HepG2 (cell line): ENCODE measurements at regions not wholly inside any gene's neighbourhood (a gene's known extent, or its start where the extent isn't known, plus 50 kb on each side); places are given as distances from the start of the nearest gene placed in this dataset.

Experiments used
- ATAC-seq: fragments of 200-7000 bp; cut with Tn5 transposase; 3 replicates; pipeline ENCODE4 v1.9.1; 2020; ENCODE audit warnings: mild to moderate bottlenecking, moderate library complexity
- BruUV-seq: library from RNA; stranded (reverse); fragments of 400-500 nt; replicated peaks from 2 replicates; lab custom pipeline; 2021; lab: Mats Ljungman, UMichigan
- CTCF ChIA-PET: fragments of 300-600 bp; formaldehyde crosslinking; extraction: SDS; loops from one replicate; lab custom pipeline; 2021; ENCODE audit warnings: low total read pairs, inconsistent platforms, low intra/inter-chr PET ratio; lab: Yijun Ruan, JAX
- POLR2A ChIA-PET: fragments of 350-600 bp; sonication (Branson Sonifier 250); formaldehyde crosslinking; loops from one replicate; lab custom pipeline; 2020; ENCODE audit warnings: antibody characterized with exemption, inconsistent platforms; lab: Yijun Ruan, JAX
- DNase-seq: peaks from one replicate; pipeline ENCODE4 v3.0.0-alpha.2; 2015; ENCODE audit warnings: low spot score
- FAIRE-seq: peaks from 3 replicates; lab custom pipeline; 2011; peaks lifted over from hg19 to GRCh38; lab: Jason Lieb, UNC
- H2AFZ ChIP-seq: one replicate; pipeline ENCODE4 v1.6.1; 2011; ENCODE audit warnings: low read length, inconsistent platforms
- H3K27ac ChIP-seq: fragments of 300-600 bp; 3 replicates; pipeline ENCODE4 v1.8.0; 2011; ENCODE audit warnings: mixed run types, mild to moderate bottlenecking, mixed read lengths, low read length, inconsistent platforms; ENCODE audit not compliant: insufficient read depth; ENCODE audit errors: extremely low read length
- H3K27me3 ChIP-seq, 2 experiments: fragments of 200-600 bp in 1 of 2; 2 replicates in 1 of 2; 3 replicates in 1 of 2; pipeline versions ENCODE4 v1.6.0 to v1.8.0; 2011; ENCODE audit warnings: low read length in 2 of 2, mild to moderate bottlenecking in 2 of 2, moderate library complexity in 2 of 2, inconsistent platforms in 1 of 2; ENCODE audit not compliant: insufficient read depth in 2 of 2, control insufficient read depth in 1 of 2
- H3K36me3 ChIP-seq, 2 experiments: fragments of 200-600 bp in 1 of 2; replicated peaks in 1 of 2; 2 replicates in 1 of 2; 3 replicates in 1 of 2; pipeline versions ENCODE4 v1.5.1 to v1.8.0; 2011; ENCODE audit warnings: low read length in 2 of 2, inconsistent platforms in 1 of 2; ENCODE audit not compliant: insufficient read depth in 2 of 2, control insufficient read depth in 1 of 2
- H3K4me1 ChIP-seq: 2 replicates; pipeline ENCODE4 v1.5.1; 2012; ENCODE audit warnings: low read length, inconsistent platforms; ENCODE audit not compliant: insufficient read depth
- H3K4me2 ChIP-seq: 2 replicates; pipeline ENCODE4 v1.6.0; 2011; ENCODE audit warnings: low read depth, low read length, inconsistent platforms
- H3K4me3 ChIP-seq, 3 experiments: fragments of 200-600 bp in 1 of 3; sonication (generic), shearing (Covaris generic) in 1 of 3; replicated peaks in 1 of 3; 2 replicates each; pipeline ENCODE4 v1.5.1; 2011 to 2016; ENCODE audit warnings: low read length in 3 of 3, inconsistent platforms in 2 of 3, low read depth in 2 of 3, mild to moderate bottlenecking in 2 of 3, control low read depth in 1 of 3, mixed read lengths in 1 of 3; ENCODE audit not compliant: insufficient read depth in 1 of 3
- H3K79me2 ChIP-seq: one replicate; pipeline ENCODE4 v1.6.1; 2011; ENCODE audit warnings: low read length, inconsistent platforms; ENCODE audit not compliant: insufficient read depth
- H3K9ac ChIP-seq: 2 replicates; pipeline ENCODE4 v1.6.0; 2011; ENCODE audit warnings: mild to moderate bottlenecking, low read depth, low read length, inconsistent platforms; ENCODE audit not compliant: insufficient read depth
- H3K9me3 ChIP-seq: 2 replicates; pipeline ENCODE4 v1.5.1; 2012; ENCODE audit warnings: mild to moderate bottlenecking, low read length
- H4K20me1 ChIP-seq: 2 replicates; pipeline ENCODE4 v1.6.0; 2011; ENCODE audit warnings: inconsistent platforms, mild to moderate bottlenecking, low read length, moderate library complexity; ENCODE audit not compliant: insufficient read depth
- ATF7 ChIP-seq, 2 experiments: fragments of 450-650 bp in 1 of 2; sonication (generic) in 1 of 2; formaldehyde crosslinking in 1 of 2; IDR thresholded peaks; 2 replicates each; pipeline versions ENCODE4 v1.4.0 to v1.6.1; 2016 to 2020; ENCODE audit warnings: antibody characterized with exemption in 1 of 2, mild to moderate bottlenecking in 1 of 2, missing genetic modification reagents in 1 of 2
- CHD2 ChIP-seq: IDR thresholded peaks from 2 replicates; pipeline ENCODE4 v1.6.1; 2011; ENCODE audit warnings: low read depth, low read length, improper control_type of control experiment
- CREB1 ChIP-seq, 2 experiments: fragments of 450-650 bp in 1 of 2; IDR thresholded peaks; 2 replicates each; pipeline ENCODE4 v1.6.1; 2016 to 2017; ENCODE audit warnings: control low read depth in 1 of 2, mild to moderate bottlenecking in 1 of 2, missing compliant biosample characterization in 1 of 2, missing genetic modification characterization in 1 of 2
- HDAC1 ChIP-seq: sonication (generic); formaldehyde crosslinking; IDR thresholded peaks from 2 replicates; pipeline ENCODE4 v1.5.1; 2020; ENCODE audit warnings: mild to moderate bottlenecking, missing genetic modification reagents
- HOXA9 ChIP-seq: sonication (generic); formaldehyde crosslinking; IDR thresholded peaks from 2 replicates; pipeline ENCODE4 v1.8.1; 2022; ENCODE audit warnings: missing genetic modification reagents, mild to moderate bottlenecking, moderate library complexity, borderline replicate concordance
- NFRKB ChIP-seq: fragments of 450-650 bp; IDR thresholded peaks from 2 replicates; pipeline ENCODE4 v1.6.1; 2017
- RFXAP ChIP-seq: sonication (generic); formaldehyde crosslinking; IDR thresholded peaks from 2 replicates; pipeline ENCODE4 v1.4.0; 2020; ENCODE audit warnings: missing genetic modification reagents, borderline replicate concordance
- SKI ChIP-seq: fragments of 450-650 bp; IDR thresholded peaks from one replicate; pipeline ENCODE4 v1.6.1; 2018; ENCODE audit warnings: mild to moderate bottlenecking; ENCODE audit not compliant: partially characterized antibody
- TOE1 ChIP-seq: sonication (generic); formaldehyde crosslinking; IDR thresholded peaks from 2 replicates; pipeline ENCODE4 v1.4.0; 2020; ENCODE audit warnings: mild to moderate bottlenecking, missing genetic modification reagents
- ZBTB20 ChIP-seq: sonication (generic); formaldehyde crosslinking; IDR thresholded peaks from 2 replicates; pipeline ENCODE4 v1.8.1; 2023; ENCODE audit warnings: missing genetic modification reagents, low read depth, mild to moderate bottlenecking, borderline replicate concordance
- ZIK1 ChIP-seq: sonication (generic); formaldehyde crosslinking; IDR thresholded peaks from 2 replicates; pipeline ENCODE4 v1.5.0; 2020; ENCODE audit warnings: mild to moderate bottlenecking, low read depth, missing genetic modification reagents, borderline replicate concordance
- ZMYM3 ChIP-seq: sonication (generic); formaldehyde crosslinking; IDR thresholded peaks from 2 replicates; pipeline ENCODE4 v1.5.1; 2020; ENCODE audit warnings: mild to moderate bottlenecking, missing genetic modification reagents
- ZNF343 ChIP-seq: sonication (generic); formaldehyde crosslinking; IDR thresholded peaks from 2 replicates; pipeline ENCODE4 v1.4.0; 2020; ENCODE audit warnings: mild to moderate bottlenecking, missing genetic modification reagents
- ZNF510 ChIP-seq: sonication (generic); formaldehyde crosslinking; IDR thresholded peaks from 2 replicates; pipeline ENCODE4 v1.4.0; 2020; ENCODE audit warnings: low read depth, mild to moderate bottlenecking, missing genetic modification reagents
- ZNF619 ChIP-seq: sonication (generic); formaldehyde crosslinking; IDR thresholded peaks from 2 replicates; pipeline ENCODE4 v1.4.0; 2020; ENCODE audit warnings: mild to moderate bottlenecking, missing genetic modification reagents
- ZNF644 ChIP-seq: IDR thresholded peaks from 2 replicates; pipeline ENCODE4 v1.6.1; 2016; ENCODE audit warnings: low read depth
- ZNF83 ChIP-seq: sonication (generic); formaldehyde crosslinking; IDR thresholded peaks from 2 replicates; pipeline ENCODE4 v1.4.0; 2020; ENCODE audit warnings: missing genetic modification reagents, mild to moderate bottlenecking, borderline replicate concordance
- WGBS: methylation state at CpG from one replicate; pipeline ENCODE4 v1.1.6; 2017; ENCODE audit warnings: low lambda C conversion rate; 5-methylcytosine and 5-hydroxymethylcytosine counted together
- in situ Hi-C: cut with HindIII; loops from 2 replicates; pipeline ENCODE4 v1.10.0; 2017; ENCODE audit warnings: low pct_unique_long_range_greater_than_20kb; ENCODE audit not compliant: extremely low pct_ligation_motif_present
- intact Hi-C: fragments of 100-400 bp; cut with micrococcal nuclease; formaldehyde crosslinking; loops from one replicate; pipeline ENCODE4 v1.10.0; 2022; ENCODE audit not compliant: unreplicated experiment
- TF ChIP-seq, protein P1 (sequence below): sonication (generic); formaldehyde crosslinking; IDR thresholded peaks from 2 replicates; pipeline ENCODE4 v1.4.0; 2020; ENCODE audit warnings: missing genetic modification reagents
- TF ChIP-seq, protein P2 (sequence below): sonication (generic); formaldehyde crosslinking; IDR thresholded peaks from 2 replicates; pipeline ENCODE4 v1.4.0; 2020; ENCODE audit warnings: missing genetic modification reagents
- TF ChIP-seq, protein P3 (sequence below): sonication (generic); formaldehyde crosslinking; IDR thresholded peaks from 2 replicates; pipeline ENCODE4 v1.4.0; 2020; ENCODE audit warnings: missing genetic modification reagents, borderline replicate concordance

DNA sequence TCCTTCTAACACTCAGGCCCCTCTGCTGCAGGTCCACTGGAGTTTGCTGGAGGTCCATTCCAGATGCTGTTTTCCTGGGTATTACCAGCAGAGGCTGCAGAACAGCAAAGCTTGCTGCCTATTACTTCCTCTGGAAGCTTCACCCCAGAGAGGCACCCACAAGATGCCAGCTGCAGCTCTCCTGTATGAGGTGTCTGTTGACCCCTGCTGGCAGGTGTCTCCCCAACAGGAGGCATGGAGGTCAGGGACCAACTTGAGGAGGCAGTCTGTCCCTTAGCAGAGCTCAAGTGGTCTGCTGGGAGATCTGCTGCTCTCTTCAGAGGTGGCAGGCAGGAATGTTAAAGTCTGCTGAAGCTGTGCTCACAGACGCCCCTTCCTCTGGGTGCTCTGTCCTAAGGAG, 204.8 kb downstream of the FCRL5 start:
- Histone ChIP-seq H3K27me3 (no peaks in the 10 kb centered on the region), H3K79me2 (no peaks in the 10 kb centered on the region), H3K9me3 (no peaks in the 10 kb centered on the region), H3K4me2 (no peak overlapping the region), H3K4me1 (no peaks in the 10 kb centered on the region), H3K27ac (no peak overlapping the region), H2AFZ (no peak overlapping the region), H3K9ac (no peak overlapping the region), H4K20me1 (no peaks in the 10 kb centered on the region), H3K36me3 (no peaks in the 10 kb centered on the region), H3K4me3 (no peak overlapping the region)
- FAIRE-seq (no peak), ATAC-seq (no peak), DNase-seq (no peak)
- in situ Hi-C loops (no loop called here), intact Hi-C loops (no loop called here)
- no CpG with 5 or more reads among the region's 1 CpG for WGBS
- no TSS peak for BruUV-seq
- CTCF ChIA-PET: no interaction called here
- POLR2A ChIA-PET: no interaction called here
- TF ChIP-seq ZIK1 (CRISPR knock-in tag): no peak
- TF ChIP-seq, protein P1, sequence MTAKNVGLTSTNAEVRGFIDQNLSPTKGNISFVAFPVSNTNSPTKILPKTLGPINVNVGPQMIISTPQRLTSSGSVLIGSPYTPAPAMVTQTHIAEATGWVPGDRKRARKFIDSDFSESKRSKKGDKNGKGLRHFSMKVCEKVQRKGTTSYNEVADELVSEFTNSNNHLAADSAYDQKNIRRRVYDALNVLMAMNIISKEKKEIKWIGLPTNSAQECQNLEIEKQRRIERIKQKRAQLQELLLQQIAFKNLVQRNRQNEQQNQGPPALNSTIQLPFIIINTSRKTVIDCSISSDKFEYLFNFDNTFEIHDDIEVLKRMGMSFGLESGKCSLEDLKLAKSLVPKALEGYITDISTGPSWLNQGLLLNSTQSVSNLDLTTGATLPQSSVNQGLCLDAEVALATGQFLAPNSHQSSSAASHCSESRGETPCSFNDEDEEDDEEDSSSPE: no peak
- TF ChIP-seq ZMYM3 (CRISPR knock-in tag): no peak
- TF ChIP-seq, protein P2, sequence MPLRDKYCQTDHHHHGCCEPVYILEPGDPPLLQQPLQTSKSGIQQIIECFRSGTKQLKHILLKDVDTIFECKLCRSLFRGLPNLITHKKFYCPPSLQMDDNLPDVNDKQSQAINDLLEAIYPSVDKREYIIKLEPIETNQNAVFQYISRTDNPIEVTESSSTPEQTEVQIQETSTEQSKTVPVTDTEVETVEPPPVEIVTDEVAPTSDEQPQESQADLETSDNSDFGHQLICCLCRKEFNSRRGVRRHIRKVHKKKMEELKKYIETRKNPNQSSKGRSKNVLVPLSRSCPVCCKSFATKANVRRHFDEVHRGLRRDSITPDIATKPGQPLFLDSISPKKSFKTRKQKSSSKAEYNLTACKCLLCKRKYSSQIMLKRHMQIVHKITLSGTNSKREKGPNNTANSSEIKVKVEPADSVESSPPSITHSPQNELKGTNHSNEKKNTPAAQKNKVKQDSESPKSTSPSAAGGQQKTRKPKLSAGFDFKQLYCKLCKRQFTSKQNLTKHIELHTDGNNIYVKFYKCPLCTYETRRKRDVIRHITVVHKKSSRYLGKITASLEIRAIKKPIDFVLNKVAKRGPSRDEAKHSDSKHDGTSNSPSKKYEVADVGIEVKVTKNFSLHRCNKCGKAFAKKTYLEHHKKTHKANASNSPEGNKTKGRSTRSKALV (CRISPR knock-in tag): no peak
- no peak for TF ChIP-seq ZNF343 (CRISPR knock-in tag)
- TF ChIP-seq, protein P3, sequence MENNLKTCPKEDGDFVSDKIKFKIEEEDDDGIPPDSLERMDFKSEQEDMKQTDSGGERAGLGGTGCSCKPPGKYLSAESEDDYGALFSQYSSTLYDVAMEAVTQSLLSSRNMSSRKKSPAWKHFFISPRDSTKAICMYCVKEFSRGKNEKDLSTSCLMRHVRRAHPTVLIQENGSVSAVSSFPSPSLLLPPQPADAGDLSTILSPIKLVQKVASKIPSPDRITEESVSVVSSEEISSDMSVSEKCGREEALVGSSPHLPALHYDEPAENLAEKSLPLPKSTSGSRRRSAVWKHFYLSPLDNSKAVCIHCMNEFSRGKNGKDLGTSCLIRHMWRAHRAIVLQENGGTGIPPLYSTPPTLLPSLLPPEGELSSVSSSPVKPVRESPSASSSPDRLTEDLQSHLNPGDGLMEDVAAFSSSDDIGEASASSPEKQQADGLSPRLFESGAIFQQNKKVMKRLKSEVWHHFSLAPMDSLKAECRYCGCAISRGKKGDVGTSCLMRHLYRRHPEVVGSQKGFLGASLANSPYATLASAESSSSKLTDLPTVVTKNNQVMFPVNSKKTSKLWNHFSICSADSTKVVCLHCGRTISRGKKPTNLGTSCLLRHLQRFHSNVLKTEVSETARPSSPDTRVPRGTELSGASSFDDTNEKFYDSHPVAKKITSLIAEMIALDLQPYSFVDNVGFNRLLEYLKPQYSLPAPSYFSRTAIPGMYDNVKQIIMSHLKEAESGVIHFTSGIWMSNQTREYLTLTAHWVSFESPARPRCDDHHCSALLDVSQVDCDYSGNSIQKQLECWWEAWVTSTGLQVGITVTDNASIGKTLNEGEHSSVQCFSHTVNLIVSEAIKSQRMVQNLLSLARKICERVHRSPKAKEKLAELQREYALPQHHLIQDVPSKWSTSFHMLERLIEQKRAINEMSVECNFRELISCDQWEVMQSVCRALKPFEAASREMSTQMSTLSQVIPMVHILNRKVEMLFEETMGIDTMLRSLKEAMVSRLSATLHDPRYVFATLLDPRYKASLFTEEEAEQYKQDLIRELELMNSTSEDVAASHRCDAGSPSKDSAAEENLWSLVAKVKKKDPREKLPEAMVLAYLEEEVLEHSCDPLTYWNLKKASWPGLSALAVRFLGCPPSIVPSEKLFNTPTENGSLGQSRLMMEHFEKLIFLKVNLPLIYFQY (CRISPR knock-in tag): no peak
- TF ChIP-seq ZBTB20: no peak
- no peak for TF ChIP-seq ATF7 (IDR thresholded peaks at IDR 0.05)
- no peak for TF ChIP-seq ATF7 (CRISPR knock-in tag; IDR thresholded peaks at IDR 0.05)
- no peak for TF ChIP-seq CHD2
- no peak for TF ChIP-seq CREB1 (IDR thresholded peaks at IDR 0.05)
- TF ChIP-seq CREB1 (CRISPR knock-in tag; IDR thresholded peaks at IDR 0.05): no peak
- TF ChIP-seq ZNF644 (CRISPR knock-in tag): no peak
- no peak for TF ChIP-seq ZNF619
- TF ChIP-seq ZNF83 (CRISPR knock-in tag): no peak
- TF ChIP-seq RFXAP (CRISPR knock-in tag): no peak
- no peak for TF ChIP-seq ZNF510 (CRISPR knock-in tag)
- TF ChIP-seq HOXA9 (CRISPR knock-in tag): no peak
- TF ChIP-seq TOE1 (CRISPR knock-in tag): no peak
- no peak for TF ChIP-seq HDAC1 (CRISPR knock-in tag)
- no peak for TF ChIP-seq NFRKB
- TF ChIP-seq SKI: no peak
